ENCODE measurements at regions not wholly inside any gene's neighbourhood (a gene's known extent, or its start where the extent isn't known, plus 50 kb on each side); places are given as distances from the start of the nearest gene placed in this dataset.

DNA sequence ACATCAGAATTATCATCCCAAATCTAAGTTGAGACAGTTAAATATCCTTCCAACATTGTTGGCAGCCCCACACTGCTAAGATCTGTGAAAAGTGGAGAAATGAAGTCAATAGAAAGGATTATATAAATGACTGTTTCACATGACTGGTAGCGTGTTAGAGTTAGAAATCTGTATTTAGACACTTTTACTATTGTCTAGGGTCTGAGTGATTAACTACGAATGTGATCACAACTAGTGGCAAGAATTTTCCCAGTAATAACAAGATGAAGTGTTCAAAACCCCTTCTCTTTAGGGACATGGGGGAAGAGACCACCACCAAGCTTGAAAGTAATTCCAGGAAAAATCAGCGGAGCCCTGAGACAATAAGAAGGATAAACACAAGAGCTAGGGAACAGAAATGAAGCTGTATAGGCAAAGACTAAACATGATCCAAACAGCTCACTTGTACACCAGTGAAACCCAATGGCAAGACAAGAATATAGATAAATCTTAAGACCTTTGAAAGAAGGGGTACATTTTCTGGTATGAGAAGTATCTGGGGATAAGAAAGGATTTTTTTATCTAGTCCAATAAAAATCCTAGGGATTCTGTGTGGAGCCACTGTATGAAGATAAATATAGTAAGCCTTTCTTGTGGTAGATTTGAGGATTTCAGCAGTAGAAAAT, 646.6 kb upstream of the USP24 start:
- H3K27me3 ChIP-seq, result no peaks in the 10 kb centered on the region
- DNase-seq, result no peak
- H3K27ac ChIP-seq, result no peak overlapping the region
- TF ChIP-seq POLR2AphosphoS5 (IDR thresholded peaks at IDR 0.05) (no peak), EP300 (IDR thresholded peaks at IDR 0.05; ENCODE audit: low read depth) (no peak)
- TF ChIP-seq, protein P1, sequence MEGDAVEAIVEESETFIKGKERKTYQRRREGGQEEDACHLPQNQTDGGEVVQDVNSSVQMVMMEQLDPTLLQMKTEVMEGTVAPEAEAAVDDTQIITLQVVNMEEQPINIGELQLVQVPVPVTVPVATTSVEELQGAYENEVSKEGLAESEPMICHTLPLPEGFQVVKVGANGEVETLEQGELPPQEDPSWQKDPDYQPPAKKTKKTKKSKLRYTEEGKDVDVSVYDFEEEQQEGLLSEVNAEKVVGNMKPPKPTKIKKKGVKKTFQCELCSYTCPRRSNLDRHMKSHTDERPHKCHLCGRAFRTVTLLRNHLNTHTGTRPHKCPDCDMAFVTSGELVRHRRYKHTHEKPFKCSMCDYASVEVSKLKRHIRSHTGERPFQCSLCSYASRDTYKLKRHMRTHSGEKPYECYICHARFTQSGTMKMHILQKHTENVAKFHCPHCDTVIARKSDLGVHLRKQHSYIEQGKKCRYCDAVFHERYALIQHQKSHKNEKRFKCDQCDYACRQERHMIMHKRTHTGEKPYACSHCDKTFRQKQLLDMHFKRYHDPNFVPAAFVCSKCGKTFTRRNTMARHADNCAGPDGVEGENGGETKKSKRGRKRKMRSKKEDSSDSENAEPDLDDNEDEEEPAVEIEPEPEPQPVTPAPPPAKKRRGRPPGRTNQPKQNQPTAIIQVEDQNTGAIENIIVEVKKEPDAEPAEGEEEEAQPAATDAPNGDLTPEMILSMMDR (IDR thresholded peaks at IDR 0.05), result no peak
- 79 to 89% methylated on average over 3 of the region's 3 CpGs for WGBS, 2 donors (ENCODE audit: low coverage in 1 of 2)
- H3K9me3 ChIP-seq, result no peaks in the 10 kb centered on the region
- H3K4me1 ChIP-seq, result no peaks in the 10 kb centered on the region
- no peaks in the 10 kb centered on the region for H3K36me3 ChIP-seq
- in situ Hi-C loops (cut with MboI; ENCODE audit: low pct_ligation_motif_present in 1 of 4, low pct_unique_long_range_greater_than_20kb in 1 of 4, low sequenced_read_pairs in 3 of 4) (no loop called here), intact Hi-C loops (cut with DNase I; ENCODE audit: low total_unique reads) (no loop called here)
- no peak overlapping the region for H3K4me3 ChIP-seq

- 0 to 79% methylated on average over 1 to 6 of the region's 6 CpGs for WGBS, 2 donors (ENCODE audit: low coverage in 1 of 2)
- Histone ChIP-seq H3K27me3 (no peaks in the 10 kb centered on the region), H3K9me3 (no peaks in the 10 kb centered on the region), H3K27ac (no peak overlapping the region), H3K36me3 (no peaks in the 10 kb centered on the region), H3K4me1 (no peaks in the 10 kb centered on the region), H3K4me3 (no peak overlapping the region)
- DNase-seq, result no peak
- intact Hi-C loops (cut with DNase I; ENCODE audit: low total_unique reads), result no loop called here
- in situ Hi-C loops (cut with MboI; ENCODE audit: low pct_ligation_motif_present in 1 of 4, low pct_unique_long_range_greater_than_20kb in 1 of 4, low sequenced_read_pairs in 3 of 4), result no loop called here
- no peak for TF ChIP-seq EP300 (IDR thresholded peaks at IDR 0.05; ENCODE audit: low read depth)
- TF ChIP-seq, protein P1 (IDR thresholded peaks at IDR 0.05), result no peak
- no peak for TF ChIP-seq POLR2A (IDR thresholded peaks at IDR 0.05)
These were observed 645.8 kb upstream of the USP24 start for GRCh38 chr1:55860798-55861519.

GRCh38 chr1:55860326-55860725, 645.2 kb upstream of the USP24 start:
- no peak for DNase-seq
- H3K27ac ChIP-seq, result no peak overlapping the region
- TF ChIP-seq, protein P1 (IDR thresholded peaks at IDR 0.05), result no peak
- no peak for TF ChIP-seq POLR2A (IDR thresholded peaks at IDR 0.05)
- TF ChIP-seq POLR2AphosphoS5 (IDR thresholded peaks at IDR 0.05), result no peak
- TF ChIP-seq EP300 (IDR thresholded peaks at IDR 0.05; ENCODE audit: low read depth), result no peak
- 50 to 75% methylated on average over 1 of the region's 1 CpG for WGBS, 2 donors (ENCODE audit: low coverage in 1 of 2)
- intact Hi-C loops (cut with DNase I; ENCODE audit: low total_unique reads) (no loop called here), in situ Hi-C loops (cut with MboI; ENCODE audit: low pct_ligation_motif_present in 1 of 4, low pct_unique_long_range_greater_than_20kb in 1 of 4, low sequenced_read_pairs in 3 of 4) (no loop called here)
- no peaks in the 10 kb centered on the region for H3K4me1 ChIP-seq
- no peaks in the 10 kb centered on the region for H3K27me3 ChIP-seq
- no peaks in the 10 kb centered on the region for H3K36me3 ChIP-seq
- no peaks in the 10 kb centered on the region for H3K9me3 ChIP-seq
- no peak overlapping the region for H3K4me3 ChIP-seq

GRCh38 chr1:55854911-55855310, 639.7 kb upstream of the USP24 start:
- no peaks in the 10 kb centered on the region for H3K27me3 ChIP-seq
- H3K9me3 ChIP-seq, result no peaks in the 10 kb centered on the region
- in situ Hi-C loops (cut with MboI; ENCODE audit: low pct_ligation_motif_present in 1 of 4, low pct_unique_long_range_greater_than_20kb in 1 of 4, low sequenced_read_pairs in 3 of 4) (no loop called here), intact Hi-C loops (cut with DNase I; ENCODE audit: low total_unique reads) (no loop called here)
- no peak for DNase-seq
- H3K36me3 ChIP-seq, result no peaks in the 10 kb centered on the region
- H3K27ac ChIP-seq, result no peak overlapping the region
- TF ChIP-seq, protein P1 (IDR thresholded peaks at IDR 0.05), result no peak
- TF ChIP-seq EP300 (IDR thresholded peaks at IDR 0.05; ENCODE audit: low read depth) (no peak), POLR2A (IDR thresholded peaks at IDR 0.05) (no peak), POLR2AphosphoS5 (IDR thresholded peaks at IDR 0.05) (no peak)
- no peak overlapping the region for H3K4me3 ChIP-seq
- no peaks in the 10 kb centered on the region for H3K4me1 ChIP-seq
- 75 to 93% methylated on average over 2 of the region's 2 CpGs for WGBS, 2 donors (ENCODE audit: low coverage in 1 of 2)
